GM12878 (cell line): ENCODE measurements at regions not wholly inside any gene's neighbourhood (a gene's known extent, or its start where the extent isn't known, plus 50 kb on each side); places are given as distances from the start of the nearest gene placed in this dataset.

Experiments
- EZH2 ChIP-seq: IDR thresholded peaks from 2 replicates; pipeline ENCODE4 v1.6.1; 2012; ENCODE audit warnings: low read depth, mild to moderate bottlenecking, control low read depth, inconsistent platforms, low read length, borderline replicate concordance; ENCODE audit not compliant: control insufficient read depth
- FOS ChIP-seq: IDR thresholded peaks from 3 replicates; pipeline ENCODE4 v1.6.1; 2011; ENCODE audit warnings: borderline replicate concordance; ENCODE audit not compliant: insufficient read length; ENCODE audit errors: extremely low read depth
- GABPA ChIP-seq: IDR thresholded peaks from 2 replicates; pipeline ENCODE4 v1.6.1; 2014; ENCODE audit warnings: antibody characterized with exemption, low read depth, mild to moderate bottlenecking, inconsistent platforms
- GATAD2B ChIP-seq: fragments of 450-650 bp; conservative IDR thresholded peaks from 2 replicates; pipeline ENCODE4 v1.6.1; 2017; ENCODE audit warnings: low read depth, mild to moderate bottlenecking, moderate library complexity
- PAX8 ChIP-seq: fragments of 450-650 bp; IDR thresholded peaks from 2 replicates; pipeline ENCODE4 v1.6.1; 2017; ENCODE audit warnings: mild to moderate bottlenecking, moderate library complexity
- SPI1 ChIP-seq: IDR thresholded peaks from 2 replicates; pipeline ENCODE4 v1.6.1; 2011; ENCODE audit warnings: low read depth, mild to moderate bottlenecking, low read length, moderate library complexity, borderline replicate concordance; ENCODE audit not compliant: insufficient read depth
- SUZ12 ChIP-seq: fragments of 200-600 bp; sonication (generic); IDR thresholded peaks from one replicate; pipeline ENCODE4 v1.6.1; 2018; ENCODE audit warnings: antibody characterized with exemption, mild to moderate bottlenecking; ENCODE audit not compliant: unreplicated experiment
- YY1 ChIP-seq: IDR thresholded peaks from 2 replicates; pipeline ENCODE4 v1.6.1; 2011; ENCODE audit warnings: low read depth, mild to moderate bottlenecking, low read length
- ZNF384 ChIP-seq: IDR thresholded peaks from 2 replicates; pipeline ENCODE4 v1.6.1; 2012; ENCODE audit warnings: low read depth, mild to moderate bottlenecking, low read length, improper control_type of control experiment, borderline replicate concordance
- TF ChIP-seq, protein P1 (sequence below): IDR thresholded peaks from 2 replicates; pipeline ENCODE4 v1.6.1; 2012; ENCODE audit warnings: low read length, inconsistent platforms
- TF ChIP-seq, protein P2 (sequence below): fragments of 450-650 bp; IDR thresholded peaks from 2 replicates; pipeline ENCODE4 v1.6.1; 2018; ENCODE audit warnings: mild to moderate bottlenecking, low read depth, moderate library complexity; ENCODE audit not compliant: partially characterized antibody

DNA sequence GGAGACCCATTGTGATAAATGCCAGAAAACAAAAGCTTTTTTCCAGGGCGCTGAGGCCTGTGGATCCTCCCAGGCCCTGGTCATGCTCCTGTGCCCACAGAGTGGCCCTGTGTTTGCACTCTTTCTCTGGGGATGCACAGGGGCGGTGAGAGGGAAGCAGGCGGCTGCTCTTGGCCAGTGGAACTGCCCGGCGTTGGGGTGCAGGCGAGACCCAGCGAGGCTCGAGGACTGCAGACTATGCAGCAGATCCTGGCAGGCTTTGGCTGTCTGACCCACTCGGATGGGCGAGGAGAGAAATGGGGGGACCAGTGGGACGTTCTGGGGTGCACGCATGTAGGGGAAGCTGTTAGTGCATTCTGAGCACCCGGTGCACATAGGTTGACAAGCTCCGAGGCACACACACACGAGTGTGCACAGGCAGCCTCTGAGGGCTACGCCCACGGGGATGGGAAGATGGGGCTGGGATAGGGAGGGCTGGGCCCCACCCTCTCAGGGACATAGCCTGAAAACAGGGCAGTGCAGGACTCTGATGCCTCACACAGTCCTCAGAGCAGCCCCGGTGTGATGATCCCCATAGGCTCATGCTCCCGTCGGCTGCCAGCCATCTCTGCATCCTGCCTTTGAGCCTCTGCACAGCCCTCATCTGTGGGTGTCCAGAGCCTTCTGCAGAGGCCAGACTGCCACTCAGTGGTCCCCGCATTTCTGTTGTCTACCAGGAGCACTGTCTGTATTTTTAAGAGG lies 1233.5 kb downstream of the BRD1 start (continued):
- TF ChIP-seq, protein P1, sequence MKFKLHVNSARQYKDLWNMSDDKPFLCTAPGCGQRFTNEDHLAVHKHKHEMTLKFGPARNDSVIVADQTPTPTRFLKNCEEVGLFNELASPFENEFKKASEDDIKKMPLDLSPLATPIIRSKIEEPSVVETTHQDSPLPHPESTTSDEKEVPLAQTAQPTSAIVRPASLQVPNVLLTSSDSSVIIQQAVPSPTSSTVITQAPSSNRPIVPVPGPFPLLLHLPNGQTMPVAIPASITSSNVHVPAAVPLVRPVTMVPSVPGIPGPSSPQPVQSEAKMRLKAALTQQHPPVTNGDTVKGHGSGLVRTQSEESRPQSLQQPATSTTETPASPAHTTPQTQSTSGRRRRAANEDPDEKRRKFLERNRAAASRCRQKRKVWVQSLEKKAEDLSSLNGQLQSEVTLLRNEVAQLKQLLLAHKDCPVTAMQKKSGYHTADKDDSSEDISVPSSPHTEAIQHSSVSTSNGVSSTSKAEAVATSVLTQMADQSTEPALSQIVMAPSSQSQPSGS = no peak
- TF ChIP-seq GABPA (no peak), YY1 (no peak), SPI1 (no peak), SUZ12 (no peak), GATAD2B (no peak), EZH2 (no peak), ZNF384 (no peak), PAX8 (no peak), FOS (no peak)
- TF ChIP-seq, protein P2, sequence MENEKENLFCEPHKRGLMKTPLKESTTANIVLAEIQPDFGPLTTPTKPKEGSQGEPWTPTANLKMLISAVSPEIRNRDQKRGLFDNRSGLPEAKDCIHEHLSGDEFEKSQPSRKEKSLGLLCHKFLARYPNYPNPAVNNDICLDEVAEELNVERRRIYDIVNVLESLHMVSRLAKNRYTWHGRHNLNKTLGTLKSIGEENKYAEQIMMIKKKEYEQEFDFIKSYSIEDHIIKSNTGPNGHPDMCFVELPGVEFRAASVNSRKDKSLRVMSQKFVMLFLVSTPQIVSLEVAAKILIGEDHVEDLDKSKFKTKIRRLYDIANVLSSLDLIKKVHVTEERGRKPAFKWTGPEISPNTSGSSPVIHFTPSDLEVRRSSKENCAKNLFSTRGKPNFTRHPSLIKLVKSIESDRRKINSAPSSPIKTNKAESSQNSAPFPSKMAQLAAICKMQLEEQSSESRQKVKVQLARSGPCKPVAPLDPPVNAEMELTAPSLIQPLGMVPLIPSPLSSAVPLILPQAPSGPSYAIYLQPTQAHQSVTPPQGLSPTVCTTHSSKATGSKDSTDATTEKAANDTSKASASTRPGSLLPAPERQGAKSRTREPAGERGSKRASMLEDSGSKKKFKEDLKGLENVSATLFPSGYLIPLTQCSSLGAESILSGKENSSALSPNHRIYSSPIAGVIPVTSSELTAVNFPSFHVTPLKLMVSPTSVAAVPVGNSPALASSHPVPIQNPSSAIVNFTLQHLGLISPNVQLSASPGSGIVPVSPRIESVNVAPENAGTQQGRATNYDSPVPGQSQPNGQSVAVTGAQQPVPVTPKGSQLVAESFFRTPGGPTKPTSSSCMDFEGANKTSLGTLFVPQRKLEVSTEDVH = no peak
